Body of pancreas (tissue), 4 donors: ENCODE measurements at regions not wholly inside any gene's neighbourhood (a gene's known extent, or its start where the extent isn't known, plus 50 kb on each side); places are given as distances from the start of the nearest gene placed in this dataset.

Source experiments
- CTCF ChIP-seq, 7 experiments: fragments of 450-650 bp in 4 of 7; fragments of 200-600 bp in 3 of 7; sonication (generic) in 3 of 7; IDR thresholded peaks; one replicate each; pipeline ENCODE4 v1.5.1; 2016 to 2019; ENCODE audit warnings: antibody characterized with exemption in 7 of 7
- POLR2A ChIP-seq, 3 donors: fragments of 450-650 bp; IDR thresholded peaks; one replicate each; pipeline ENCODE4 v1.6.1; 2016; ENCODE audit warnings: antibody characterized with exemption in 3 of 3, mild to moderate bottlenecking in 2 of 3

DNA sequence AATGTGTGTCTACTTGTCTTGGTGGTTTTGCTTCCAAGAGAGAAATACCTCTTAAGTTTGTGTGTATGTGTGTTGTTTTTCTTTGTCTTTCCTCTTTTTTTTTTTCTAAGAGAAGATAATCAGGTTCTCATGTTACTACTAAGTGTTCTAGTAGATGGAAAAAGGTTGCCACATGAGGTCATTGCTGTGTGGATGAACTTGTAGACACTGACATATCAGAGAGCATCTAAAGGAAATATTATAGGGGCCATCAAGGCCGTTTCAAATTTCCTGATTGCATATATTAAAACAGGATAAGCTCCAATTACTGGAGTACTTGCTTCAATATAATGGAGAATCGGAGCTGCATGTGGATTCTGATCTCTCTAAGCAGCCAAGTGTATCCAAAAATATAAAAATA is 747.5 kb downstream of the NR2F2 start:
- TF ChIP-seq CTCF (IDR thresholded peaks at IDR 0.05) (no peak), POLR2A (IDR thresholded peaks at IDR 0.05) (no peak)
